ENCODE measurements at regions not wholly inside any gene's neighbourhood (a gene's known extent, or its start where the extent isn't known, plus 50 kb on each side); places are given as distances from the start of the nearest gene placed in this dataset.

DNA sequence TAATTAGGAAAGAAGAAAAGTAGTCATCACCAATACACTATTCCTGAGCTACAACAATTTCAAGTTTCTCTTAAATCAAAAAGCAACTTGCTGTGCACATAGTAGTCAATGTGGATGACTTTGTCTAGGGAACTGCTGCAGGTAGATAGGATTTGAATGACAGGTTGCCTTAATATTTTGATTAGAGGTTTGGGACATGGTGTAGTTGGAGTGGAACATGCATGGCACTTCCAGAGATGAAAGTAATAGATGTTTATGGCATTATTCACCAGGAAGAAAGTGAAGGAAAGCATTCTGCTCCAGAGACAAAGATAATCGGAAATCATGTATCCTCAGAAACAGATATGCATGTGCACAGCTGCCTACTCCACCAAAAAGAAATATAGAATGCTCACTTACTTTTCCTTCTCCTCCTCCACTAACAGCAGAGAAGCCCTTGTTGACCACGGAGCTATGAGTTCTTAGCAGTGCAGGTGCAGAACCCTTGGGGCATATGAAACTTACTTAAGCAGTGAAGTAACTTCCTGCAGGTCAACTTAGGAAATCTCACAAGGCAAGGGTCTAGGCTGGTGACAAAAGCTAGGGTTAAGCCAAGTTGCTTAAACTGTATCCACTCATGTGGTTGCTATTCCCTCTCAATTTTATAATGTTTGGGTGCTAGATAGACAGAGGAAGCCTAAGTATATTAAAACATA lies 390.8 kb downstream of the HNRNPD start:
- Mint-ChIP-seq H3K9me3 (ENCODE audit: insufficient read depth) (no peaks in the 10 kb centered on the region), H3K27ac (no peak overlapping the region), H3K4me3 (no peak overlapping the region), H3K4me1 (ENCODE audit: low read depth) (no peaks in the 10 kb centered on the region), H3K36me3 (ENCODE audit: low read depth) (no peaks in the 10 kb centered on the region), H3K27me3 (ENCODE audit: low read depth) (peaks cover 1% of the 10 kb centered on the region)
- ChIA-PET CTCF (no interaction called here), POLR2A (no interaction called here)
- DNase-seq (no peak), ATAC-seq (no peak)

DNA sequence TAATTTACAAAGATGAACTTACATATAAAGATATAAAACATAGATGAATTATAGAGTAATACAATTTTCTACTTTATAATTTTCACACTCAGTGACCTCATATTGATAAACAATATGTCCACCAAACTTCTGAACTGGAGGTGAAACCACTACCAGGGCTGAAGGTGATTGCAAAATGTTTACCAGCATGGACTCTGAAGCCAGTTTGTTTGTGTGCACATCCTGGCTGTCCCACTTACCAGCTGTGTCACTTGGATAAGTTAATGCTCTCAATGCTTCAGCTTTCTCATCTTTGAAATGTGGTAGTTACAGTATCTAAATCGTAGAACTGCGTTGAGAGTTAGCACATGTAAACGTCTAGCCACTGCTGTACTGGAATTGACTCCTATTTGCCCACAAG lies 392.6 kb downstream of the HNRNPD start:
- no peak for ATAC-seq
- Mint-ChIP-seq H3K4me3 (no peak overlapping the region), H3K27me3 (ENCODE audit: low read depth) (no peaks in the 10 kb centered on the region), H3K36me3 (ENCODE audit: low read depth) (no peaks in the 10 kb centered on the region), H3K27ac (no peak overlapping the region), H3K4me1 (ENCODE audit: low read depth) (no peaks in the 10 kb centered on the region), H3K9me3 (ENCODE audit: insufficient read depth) (no peaks in the 10 kb centered on the region)
- DNase-seq, result no peak
- POLR2A ChIA-PET, result no interaction called here
- CTCF ChIA-PET, result no interaction called here

GRCh38 chr4:81974523-81974922 lies 399.3 kb downstream of the HNRNPD start:
- POLR2A ChIA-PET, result no interaction called here
- Mint-ChIP-seq H3K4me3 (no peak overlapping the region), H3K4me1 (ENCODE audit: low read depth) (no peaks in the 10 kb centered on the region), H3K27me3 (ENCODE audit: low read depth) (no peaks in the 10 kb centered on the region), H3K36me3 (ENCODE audit: low read depth) (no peaks in the 10 kb centered on the region), H3K9me3 (ENCODE audit: insufficient read depth) (no peaks in the 10 kb centered on the region), H3K27ac (no peak overlapping the region)
- no peak for DNase-seq
- CTCF ChIA-PET, result no interaction called here
- ATAC-seq, result no peak

GRCh38 chr4:81971637-81972381 lies 402.0 kb downstream of the HNRNPD start:
- no peak for ATAC-seq
- Mint-ChIP-seq H3K27me3 (ENCODE audit: low read depth) (peaks cover 8% of the 10 kb centered on the region), H3K27ac (no peak overlapping the region), H3K36me3 (ENCODE audit: low read depth) (no peaks in the 10 kb centered on the region), H3K4me1 (ENCODE audit: low read depth) (no peaks in the 10 kb centered on the region), H3K4me3 (no peak overlapping the region), H3K9me3 (ENCODE audit: insufficient read depth) (no peaks in the 10 kb centered on the region)
- DNase-seq, result no peak
- POLR2A ChIA-PET, result no interaction called here
- CTCF ChIA-PET, result no interaction called here

- Mint-ChIP-seq H3K4me3 (no peak overlapping the region), H3K36me3 (ENCODE audit: low read depth) (no peaks in the 10 kb centered on the region), H3K27ac (no peak overlapping the region), H3K9me3 (ENCODE audit: insufficient read depth) (no peaks in the 10 kb centered on the region), H3K4me1 (ENCODE audit: low read depth) (no peaks in the 10 kb centered on the region), H3K27me3 (ENCODE audit: low read depth) (peaks cover 8% of the 10 kb centered on the region)
- ChIA-PET POLR2A (no interaction called here), CTCF (no interaction called here)
- ATAC-seq (no peak), DNase-seq (no peak)
These were observed 402.7 kb downstream of the HNRNPD start for GRCh38 chr4:81971061-81971460.

- Mint-ChIP-seq H3K4me3 (no peak overlapping the region), H3K27ac (no peak overlapping the region), H3K9me3 (ENCODE audit: insufficient read depth) (no peaks in the 10 kb centered on the region), H3K4me1 (ENCODE audit: low read depth) (peaks cover 6% of the 10 kb centered on the region), H3K36me3 (ENCODE audit: low read depth) (no peaks in the 10 kb centered on the region), H3K27me3 (ENCODE audit: low read depth) (peaks cover 8% of the 10 kb centered on the region)
- ATAC-seq (no peak), DNase-seq (no peak)
- ChIA-PET CTCF (no interaction called here), POLR2A (no interaction called here)
These were observed 403.3 kb downstream of the HNRNPD start for GRCh38 chr4:81970454-81970853.

GRCh38 chr4:81966676-81967075 lies 407.1 kb downstream of the HNRNPD start:
- Mint-ChIP-seq H3K36me3 (ENCODE audit: low read depth) (no peaks in the 10 kb centered on the region), H3K4me1 (ENCODE audit: low read depth) (peaks cover 7% of the 10 kb centered on the region), H3K27ac (no peak overlapping the region), H3K4me3 (no peak overlapping the region), H3K9me3 (ENCODE audit: insufficient read depth) (no peaks in the 10 kb centered on the region), H3K27me3 (ENCODE audit: low read depth) (peaks cover 10% of the 10 kb centered on the region)
- ChIA-PET CTCF (no interaction called here), POLR2A (no interaction called here)
- DNase-seq (no peak), ATAC-seq (no peak)

DNA sequence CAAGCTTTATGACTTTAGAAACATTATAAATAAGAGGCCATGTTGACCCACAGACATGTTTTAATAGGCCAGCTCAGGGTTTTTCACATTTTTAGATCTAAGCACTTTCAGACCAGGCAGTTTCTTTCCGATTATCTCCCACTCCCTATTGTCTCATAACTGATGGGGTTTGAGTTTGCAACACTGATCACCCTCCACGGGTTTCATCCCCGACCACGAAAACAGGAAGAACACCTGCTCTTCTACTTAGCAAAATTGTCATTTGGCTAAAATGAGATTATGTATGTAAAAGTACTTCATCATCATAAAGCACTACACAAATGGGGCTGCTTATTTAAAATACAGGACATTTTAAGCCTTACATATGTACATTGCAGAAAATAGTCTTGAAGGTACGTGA lies 407.9 kb downstream of the HNRNPD start:
- H3K36me3 Mint-ChIP-seq (ENCODE audit: low read depth), result no peaks in the 10 kb centered on the region
- H3K4me3 Mint-ChIP-seq, result no peak overlapping the region
- DNase-seq (no peak), ATAC-seq (no peak)
- ChIA-PET CTCF (no interaction called here), POLR2A (no interaction called here)
- H3K27ac Mint-ChIP-seq, result no peak overlapping the region
- no peaks in the 10 kb centered on the region for H3K9me3 Mint-ChIP-seq (ENCODE audit: insufficient read depth)
- H3K27me3 Mint-ChIP-seq (ENCODE audit: low read depth), result peaks cover 10% of the 10 kb centered on the region
- peaks cover 7% of the 10 kb centered on the region for H3K4me1 Mint-ChIP-seq (ENCODE audit: low read depth)

- Mint-ChIP-seq H3K9me3 (ENCODE audit: insufficient read depth) (no peaks in the 10 kb centered on the region), H3K27ac (no peak overlapping the region), H3K4me3 (no peak overlapping the region), H3K4me1 (ENCODE audit: low read depth) (peaks cover 7% of the 10 kb centered on the region), H3K27me3 (ENCODE audit: low read depth) (peaks cover 10% of the 10 kb centered on the region), H3K36me3 (ENCODE audit: low read depth) (no peaks in the 10 kb centered on the region)
- ChIA-PET CTCF (no interaction called here), POLR2A (no interaction called here)
- ATAC-seq, result no peak
- no peak for DNase-seq
These were observed 408.3 kb downstream of the HNRNPD start for GRCh38 chr4:81965454-81965853.

DNA sequence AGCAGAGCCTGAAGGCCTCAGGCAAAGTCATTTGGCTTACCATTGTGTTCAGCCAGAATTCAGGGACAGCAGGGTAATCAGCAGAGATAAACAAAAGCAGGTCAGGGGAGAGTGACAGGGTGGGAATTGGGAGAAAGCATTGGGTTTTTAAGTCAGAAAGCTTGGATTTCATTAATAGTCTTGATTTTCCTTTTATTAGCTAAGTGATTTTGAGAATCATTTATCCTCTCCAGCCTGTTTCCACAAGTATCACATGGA lies 410.1 kb downstream of the HNRNPD start:
- Mint-ChIP-seq H3K27me3 (ENCODE audit: low read depth) (peaks cover 10% of the 10 kb centered on the region), H3K36me3 (ENCODE audit: low read depth) (no peaks in the 10 kb centered on the region), H3K4me3 (no peak overlapping the region), H3K9me3 (ENCODE audit: insufficient read depth) (no peaks in the 10 kb centered on the region), H3K4me1 (ENCODE audit: low read depth) (peaks cover 7% of the 10 kb centered on the region), H3K27ac (no peak overlapping the region)
- POLR2A ChIA-PET, result no interaction called here
- no peak for ATAC-seq
- no peak for DNase-seq
- CTCF ChIA-PET, result no interaction called here

- H3K27ac Mint-ChIP-seq, result no peak overlapping the region
These were observed 410.6 kb downstream of the HNRNPD start for GRCh38 chr4:81963015-81963762.

DNA sequence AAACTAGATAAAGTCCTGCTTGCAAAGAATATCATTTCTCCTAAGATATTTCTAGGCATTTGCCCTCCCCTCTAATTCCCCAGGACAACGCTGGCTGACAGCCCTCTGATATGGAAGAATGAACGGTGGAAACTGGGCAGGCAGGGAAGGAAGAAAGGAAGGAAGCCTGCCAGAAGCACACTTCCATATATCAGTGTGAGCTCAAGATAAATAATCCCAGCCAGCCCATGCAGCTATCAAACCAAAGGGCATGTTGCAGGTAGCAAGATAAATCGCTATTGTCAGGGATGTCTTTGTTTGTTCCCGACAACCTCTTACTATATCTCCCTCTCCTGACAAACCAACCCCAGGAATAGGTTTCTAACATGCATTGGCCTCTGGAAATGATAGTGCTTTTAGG lies 412.8 kb downstream of the HNRNPD start:
- H3K27me3 Mint-ChIP-seq (ENCODE audit: low read depth), result peaks cover 5% of the 10 kb centered on the region
- no peaks in the 10 kb centered on the region for H3K36me3 Mint-ChIP-seq (ENCODE audit: low read depth)
- POLR2A ChIA-PET, result no interaction called here

More at GRCh38 chr4:81963015-81963762, 410.6 kb downstream of the HNRNPD start:
- ATAC-seq (no peak), DNase-seq (no peak)
- peaks cover 7% of the 10 kb centered on the region for H3K4me1 Mint-ChIP-seq (ENCODE audit: low read depth)
- H3K4me3 Mint-ChIP-seq, result no peak overlapping the region
- no peaks in the 10 kb centered on the region for H3K36me3 Mint-ChIP-seq (ENCODE audit: low read depth)
- CTCF ChIA-PET, result no interaction called here
- H3K27me3 Mint-ChIP-seq (ENCODE audit: low read depth), result peaks cover 10% of the 10 kb centered on the region
- POLR2A ChIA-PET, result no interaction called here
- no peaks in the 10 kb centered on the region for H3K9me3 Mint-ChIP-seq (ENCODE audit: insufficient read depth)

More for the DNA sequence above, 412.8 kb downstream of the HNRNPD start:
- ATAC-seq (no peak), DNase-seq (no peak)
- CTCF ChIA-PET, result no interaction called here
- peaks cover 6% of the 10 kb centered on the region for H3K4me1 Mint-ChIP-seq (ENCODE audit: low read depth)
- no peak overlapping the region for H3K4me3 Mint-ChIP-seq
- H3K27ac Mint-ChIP-seq, result no peak overlapping the region
- no peaks in the 10 kb centered on the region for H3K9me3 Mint-ChIP-seq (ENCODE audit: insufficient read depth)

Measured in activated CD8-positive, alpha-beta T cell treated with anti-CD3 and anti-CD28 coated beads, Interleukin-2, amount 10 ng/mL, durations not matched to agents 7 days and 5 days (primary cell).